Fibroblast of villous mesenchyme (primary cell): ENCODE measurements at regions not wholly inside any gene's neighbourhood (a gene's known extent, or its start where the extent isn't known, plus 50 kb on each side); places are given as distances from the start of the nearest gene placed in this dataset.

Experiments
- DNase-seq: peaks from one replicate; pipeline ENCODE4 v3.0.0-alpha.2; 2010; ENCODE audit warnings: low read depth
- H3K4me3 ChIP-seq: 2 replicates; pipeline ENCODE4 v1.5.1; 2011; ENCODE audit warnings: low read depth, mild to moderate bottlenecking, low read length
- TF ChIP-seq, protein P1 (sequence below): IDR thresholded peaks from 2 replicates; pipeline ENCODE4 v1.5.1; 2012; ENCODE audit warnings: low read depth, mild to moderate bottlenecking, low read length; ENCODE audit not compliant: insufficient read depth

DNA sequence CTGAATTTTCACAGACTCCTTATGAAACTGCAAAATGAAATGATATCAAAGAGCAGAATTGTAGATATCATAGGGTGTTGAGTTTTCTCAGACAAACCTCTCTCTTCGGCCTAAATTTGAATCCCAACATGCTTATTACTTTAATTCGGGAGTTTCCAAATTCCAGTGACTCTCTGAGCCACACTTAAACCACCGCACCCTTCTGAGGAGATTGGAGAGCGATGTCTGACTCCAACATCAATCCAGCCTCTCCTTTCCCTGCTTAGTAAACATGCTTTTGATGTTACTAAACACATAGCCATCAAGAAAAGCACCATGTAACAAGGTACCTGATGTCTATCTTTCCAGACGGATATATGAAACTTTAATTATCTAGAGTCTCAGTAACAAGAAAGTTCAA lies 103.1 kb upstream of the ARHGAP28 start:
- DNase-seq, result no peak
- TF ChIP-seq, protein P1, sequence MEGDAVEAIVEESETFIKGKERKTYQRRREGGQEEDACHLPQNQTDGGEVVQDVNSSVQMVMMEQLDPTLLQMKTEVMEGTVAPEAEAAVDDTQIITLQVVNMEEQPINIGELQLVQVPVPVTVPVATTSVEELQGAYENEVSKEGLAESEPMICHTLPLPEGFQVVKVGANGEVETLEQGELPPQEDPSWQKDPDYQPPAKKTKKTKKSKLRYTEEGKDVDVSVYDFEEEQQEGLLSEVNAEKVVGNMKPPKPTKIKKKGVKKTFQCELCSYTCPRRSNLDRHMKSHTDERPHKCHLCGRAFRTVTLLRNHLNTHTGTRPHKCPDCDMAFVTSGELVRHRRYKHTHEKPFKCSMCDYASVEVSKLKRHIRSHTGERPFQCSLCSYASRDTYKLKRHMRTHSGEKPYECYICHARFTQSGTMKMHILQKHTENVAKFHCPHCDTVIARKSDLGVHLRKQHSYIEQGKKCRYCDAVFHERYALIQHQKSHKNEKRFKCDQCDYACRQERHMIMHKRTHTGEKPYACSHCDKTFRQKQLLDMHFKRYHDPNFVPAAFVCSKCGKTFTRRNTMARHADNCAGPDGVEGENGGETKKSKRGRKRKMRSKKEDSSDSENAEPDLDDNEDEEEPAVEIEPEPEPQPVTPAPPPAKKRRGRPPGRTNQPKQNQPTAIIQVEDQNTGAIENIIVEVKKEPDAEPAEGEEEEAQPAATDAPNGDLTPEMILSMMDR, result no peak

DNA sequence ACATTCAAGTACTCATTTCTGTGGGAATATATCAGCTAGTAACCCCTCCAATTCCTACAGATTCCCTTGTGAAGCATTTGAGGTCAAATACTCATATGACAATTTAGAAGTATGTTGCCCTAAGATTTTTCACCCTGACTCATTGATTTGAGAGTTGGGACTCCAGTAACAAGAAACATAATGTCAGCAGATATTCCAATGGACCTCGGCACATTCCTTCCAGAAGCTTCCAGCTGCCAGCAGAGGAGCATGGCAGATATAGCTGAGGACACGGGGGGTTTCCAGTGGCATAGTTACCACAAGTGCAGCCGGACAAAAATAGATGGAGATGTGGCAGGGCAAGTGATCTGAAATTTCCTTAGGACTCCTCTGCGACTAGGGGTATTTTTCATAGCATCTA lies 101.9 kb upstream of the ARHGAP28 start:
- H3K4me3 ChIP-seq, result no peak overlapping the region
- no peak for DNase-seq
- TF ChIP-seq, protein P1, result no peak

More for the DNA sequence above, 103.1 kb upstream of the ARHGAP28 start:
- no peak overlapping the region for H3K4me3 ChIP-seq

DNA sequence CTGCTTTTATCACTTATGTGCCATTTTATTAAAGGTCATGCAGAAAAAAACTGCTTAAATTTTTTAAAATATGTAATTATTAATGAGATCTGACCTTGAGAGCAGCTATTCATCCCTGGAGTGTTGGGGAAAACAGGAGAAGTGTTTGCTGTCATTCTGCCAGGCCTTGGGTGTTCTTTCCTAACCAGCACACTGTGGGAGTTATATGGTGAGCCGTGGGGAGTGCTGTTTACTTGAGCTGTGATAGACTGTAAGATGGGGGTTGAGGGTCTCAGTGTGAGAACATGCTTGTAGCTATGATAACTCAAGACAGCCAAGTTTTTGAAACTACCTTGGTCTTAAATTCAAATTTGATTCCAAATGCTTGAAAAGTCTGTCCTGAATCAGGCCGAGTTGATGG lies 101.3 kb upstream of the ARHGAP28 start:
- DNase-seq, result no peak
- no peak overlapping the region for H3K4me3 ChIP-seq
- TF ChIP-seq, protein P1, result no peak

DNA sequence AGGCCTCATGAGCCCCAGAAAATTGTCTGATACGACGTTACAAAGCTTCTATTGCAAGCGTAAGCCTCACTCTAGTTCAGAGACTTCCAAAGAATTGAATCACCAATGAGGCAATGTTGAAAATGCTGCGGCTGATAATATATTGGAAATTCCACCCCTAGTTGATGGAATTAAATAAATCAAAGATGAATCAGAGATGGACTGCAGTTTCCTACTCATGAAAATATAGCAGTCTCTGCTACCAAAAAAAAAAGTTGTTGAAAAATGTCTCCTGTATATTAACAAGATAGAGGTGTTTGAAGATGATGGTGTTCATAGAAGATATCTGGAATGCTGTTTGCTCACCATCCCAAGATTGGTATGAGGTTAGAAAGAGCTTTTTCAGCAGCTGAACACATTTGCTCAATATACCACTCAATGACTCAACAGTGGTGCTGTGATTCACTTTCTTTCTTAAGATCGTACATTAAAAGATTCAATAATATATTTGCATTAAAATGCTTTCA lies 99.8 kb upstream of the ARHGAP28 start:
- TF ChIP-seq, protein P1, result no peak
- H3K4me3 ChIP-seq, result no peak overlapping the region
- no peak for DNase-seq

DNA sequence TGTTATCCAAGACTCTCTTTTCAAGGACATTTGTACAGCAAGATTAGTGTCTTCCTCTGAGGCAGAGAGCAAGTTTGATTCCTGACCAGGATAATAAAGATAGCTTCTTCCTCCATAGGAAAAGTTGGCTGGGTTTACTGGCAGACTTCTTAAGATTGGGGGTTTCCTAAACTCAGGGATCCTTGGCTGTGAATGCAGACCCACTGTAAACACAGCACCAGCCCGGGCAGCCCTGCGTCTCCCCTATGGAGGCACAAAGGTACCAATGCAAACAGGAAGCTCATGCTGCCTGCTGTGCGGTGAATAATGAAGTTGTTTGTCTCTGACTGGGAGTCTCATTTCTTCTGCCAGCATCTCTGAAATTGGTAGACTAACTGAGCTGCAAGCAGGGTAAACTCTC lies 96.2 kb upstream of the ARHGAP28 start:
- TF ChIP-seq, protein P1, result no peak
- no peak overlapping the region for H3K4me3 ChIP-seq
- DNase-seq, result no peak

DNA sequence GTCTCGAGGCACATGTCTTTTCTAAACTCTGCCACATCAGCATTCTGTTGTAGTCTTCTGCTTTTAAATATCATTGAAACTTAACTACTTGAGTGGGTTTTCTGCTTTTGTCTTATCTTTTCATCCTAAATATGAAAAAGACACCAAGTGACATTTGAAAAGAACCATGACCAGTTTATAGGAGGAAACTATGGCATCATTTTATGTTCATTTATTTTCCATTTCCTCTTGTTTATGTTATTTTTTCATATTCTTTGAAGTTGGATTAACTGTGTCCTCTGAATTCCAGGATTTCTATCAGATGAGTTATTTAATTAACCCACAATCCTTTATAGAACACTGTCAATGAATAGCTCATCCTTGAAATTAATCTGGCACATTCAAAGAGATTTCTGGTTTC lies 93.4 kb upstream of the ARHGAP28 start:
- no peak for DNase-seq
- TF ChIP-seq, protein P1, result no peak
- no peak overlapping the region for H3K4me3 ChIP-seq

DNA sequence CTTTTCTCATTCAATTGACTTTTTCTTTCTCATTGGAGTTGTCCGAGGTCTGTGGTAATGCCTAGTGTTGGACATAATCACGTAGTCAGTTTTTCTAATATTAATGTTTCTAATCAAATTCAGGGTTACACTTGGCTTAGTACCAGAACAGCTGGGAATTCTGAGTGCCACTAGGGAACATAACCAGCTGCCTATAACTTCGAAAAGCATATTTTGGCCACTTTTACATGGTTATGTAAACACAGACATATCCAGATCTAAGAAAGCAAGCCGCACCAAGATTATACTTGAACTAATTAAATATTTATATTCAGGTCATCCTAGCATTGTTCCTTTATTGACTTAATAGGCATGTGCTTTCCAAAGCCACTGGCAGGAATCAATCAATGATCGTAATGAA lies 91.1 kb upstream of the ARHGAP28 start:
- DNase-seq, result no peak
- TF ChIP-seq, protein P1, result no peak
- no peak overlapping the region for H3K4me3 ChIP-seq
